ENCODE measurements at regions not wholly inside any gene's neighbourhood (a gene's known extent, or its start where the extent isn't known, plus 50 kb on each side); places are given as distances from the start of the nearest gene placed in this dataset.
"Not testable (repeated sequence)": the region's sequence is repeated elsewhere in the genome, so short reads cannot be mapped to it uniquely, and the experiment has no call there.

DNA sequence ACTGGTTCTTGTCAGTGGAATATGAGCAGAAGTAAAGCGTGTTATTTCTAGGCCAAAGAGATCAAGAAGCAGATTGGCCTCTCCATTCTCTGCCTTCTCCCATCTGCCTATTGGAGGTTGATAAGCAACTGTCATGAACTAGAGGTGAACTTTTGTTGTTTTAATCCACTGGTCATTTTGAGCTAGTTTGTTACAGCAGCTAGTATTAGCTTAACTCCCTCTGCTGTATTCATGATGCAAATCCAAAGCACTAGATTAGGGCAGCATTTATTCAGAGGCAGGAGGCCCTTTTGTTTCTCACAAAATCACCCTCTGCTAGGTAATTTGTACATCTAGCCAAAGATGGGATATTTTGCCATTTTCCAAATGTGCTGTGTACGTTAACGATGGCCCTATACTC, 97.3 kb upstream of the DPT start:
- no peak for DNase-seq

DNA sequence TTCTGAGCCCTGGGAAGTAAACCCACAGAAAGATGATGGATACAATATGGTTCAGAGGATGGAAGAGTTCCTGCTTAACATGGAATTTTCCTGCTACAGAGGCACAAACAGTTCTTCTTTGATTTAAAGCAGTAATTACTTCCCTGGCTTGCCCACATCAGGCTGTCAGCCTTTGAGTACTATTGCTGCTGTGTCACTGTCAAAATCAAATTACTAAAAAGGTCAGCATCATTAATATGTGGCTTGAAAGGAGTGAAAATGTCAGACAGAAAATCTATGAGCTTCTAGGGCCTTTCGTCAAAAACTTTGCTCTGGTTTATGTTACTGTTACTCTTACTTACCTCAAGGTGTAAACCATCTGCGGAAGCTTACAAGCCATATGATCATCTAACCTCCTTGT, 98.6 kb upstream of the DPT start:
- no peak for DNase-seq

DNA sequence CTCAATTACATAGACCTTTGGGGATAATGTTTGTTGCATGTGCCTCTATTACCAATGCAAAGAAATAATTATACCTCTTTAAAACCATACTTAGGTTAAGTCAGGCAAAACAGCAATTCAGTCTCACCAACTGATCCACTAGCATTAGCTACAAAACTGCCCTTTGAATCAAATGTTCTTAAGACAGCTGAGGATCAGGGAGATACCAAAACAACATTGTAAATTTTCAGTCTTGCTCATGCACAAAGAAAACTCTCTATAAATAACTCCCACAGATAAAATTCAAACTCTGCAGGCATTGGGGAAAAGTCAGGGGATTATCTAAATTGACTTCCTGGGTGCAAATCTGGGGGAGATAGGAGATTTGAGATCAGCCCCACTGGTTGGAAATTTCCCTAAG, 100.9 kb upstream of the DPT start:
- no peak for DNase-seq

DNA sequence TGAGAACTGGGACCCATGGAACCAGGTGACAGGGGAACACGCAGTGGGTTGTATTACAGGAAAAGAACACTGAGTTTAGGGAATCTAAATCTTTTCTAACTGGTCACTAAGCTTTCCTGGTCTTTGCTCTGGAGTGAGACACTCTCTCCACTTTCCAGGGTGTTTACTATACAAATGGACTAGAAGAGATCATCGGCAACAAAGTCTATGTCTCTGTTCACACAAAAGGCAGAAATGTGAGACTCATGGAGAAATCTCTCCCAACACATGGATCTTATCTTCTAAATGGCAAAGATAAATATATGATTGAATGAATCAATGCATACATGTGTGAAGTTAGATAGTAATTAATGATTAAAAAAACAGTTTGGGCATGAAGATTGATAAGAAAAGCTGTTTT, 101.6 kb upstream of the DPT start:
- DNase-seq: no peak

DNA sequence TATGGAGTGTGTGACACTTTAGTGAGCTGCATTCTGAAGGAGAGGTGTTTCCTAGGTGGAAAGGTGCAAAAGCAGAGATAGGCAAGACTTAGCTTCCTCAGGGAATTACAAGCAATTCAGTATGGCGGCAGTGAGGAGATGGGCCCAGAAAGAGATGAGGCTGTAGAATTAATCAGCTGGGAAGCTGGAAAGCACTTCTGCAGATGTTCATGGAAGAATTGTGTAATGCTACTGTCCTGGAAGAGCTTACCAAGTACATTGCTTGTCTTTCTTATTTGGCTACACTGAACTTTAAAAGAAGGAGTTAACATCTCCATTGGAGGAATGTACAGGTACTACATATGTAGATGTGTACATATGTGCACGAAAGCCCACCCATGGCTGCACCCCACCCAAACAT, 103.7 kb upstream of the DPT start:
- DNase-seq: no peak

DNA sequence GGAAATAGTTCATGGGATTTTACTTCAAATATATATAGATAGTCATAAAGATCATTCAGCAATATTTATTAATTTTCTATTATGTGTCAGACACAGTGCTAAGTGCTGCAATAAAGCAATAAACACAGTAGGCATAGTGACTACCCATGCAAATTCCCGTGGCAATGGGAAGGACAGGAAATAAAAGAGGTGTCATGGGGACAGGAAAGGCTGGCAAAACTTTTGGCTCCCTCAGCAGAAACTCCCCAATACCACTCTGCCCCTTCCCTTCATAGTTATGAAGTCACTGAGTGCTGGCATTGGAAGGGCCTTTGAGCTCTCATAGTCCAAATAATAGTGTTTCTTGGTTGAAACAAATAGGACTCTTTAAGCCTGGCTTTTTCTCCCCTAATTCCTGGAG, 104.4 kb upstream of the DPT start:
- no peak for DNase-seq

DNA sequence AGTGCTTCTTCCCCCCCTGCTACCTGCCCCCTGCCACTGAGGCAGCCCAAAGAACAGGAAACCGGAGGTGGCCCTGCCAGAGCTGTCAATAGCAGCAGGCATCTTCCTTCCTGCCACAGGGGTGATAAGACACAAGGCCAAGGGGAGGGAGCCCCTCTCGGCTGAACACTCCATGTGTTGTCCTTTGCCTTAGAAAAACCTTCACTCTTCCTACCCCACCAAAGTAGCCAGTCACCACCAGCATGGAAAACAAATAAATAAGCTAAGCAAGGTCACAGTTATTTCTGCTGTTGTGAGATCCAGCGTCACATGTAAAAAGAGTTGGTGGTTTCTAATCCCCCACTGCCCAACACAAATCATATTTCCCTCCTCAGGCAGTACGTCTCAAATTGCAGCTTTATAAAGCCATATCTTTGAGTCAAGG, 104.8 kb upstream of the DPT start:
- DNase-seq: no peak

DNA sequence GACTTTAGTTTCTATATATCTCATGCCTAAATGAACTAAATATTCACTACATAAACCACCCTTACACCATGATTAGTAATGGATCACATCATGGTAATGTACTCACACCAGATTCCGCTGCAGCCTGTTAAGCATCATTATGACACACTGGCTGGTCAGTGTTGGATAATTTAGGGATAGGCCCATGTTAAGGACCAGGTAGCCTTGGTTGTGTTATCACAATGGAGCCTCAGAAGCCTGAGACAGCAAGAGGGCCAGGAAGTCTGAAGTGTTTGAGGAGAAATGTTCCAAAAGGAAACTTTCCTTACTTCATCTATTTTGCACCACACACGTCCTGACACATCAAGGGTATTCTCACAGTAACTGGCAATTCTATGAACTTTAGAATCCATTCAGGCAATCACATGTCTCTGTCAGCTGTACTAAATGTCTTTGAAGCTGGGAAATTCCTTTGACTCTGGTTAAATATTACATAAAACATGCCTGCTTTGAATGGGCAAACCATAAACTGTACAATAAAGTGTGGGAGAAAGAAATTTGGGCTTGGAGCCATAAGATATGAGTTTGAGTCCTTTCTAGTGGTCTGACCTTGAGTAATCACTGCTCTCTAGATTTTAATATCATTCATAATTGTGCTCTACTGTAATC, 105.3 kb upstream of the DPT start:
- no peak for DNase-seq

DNA sequence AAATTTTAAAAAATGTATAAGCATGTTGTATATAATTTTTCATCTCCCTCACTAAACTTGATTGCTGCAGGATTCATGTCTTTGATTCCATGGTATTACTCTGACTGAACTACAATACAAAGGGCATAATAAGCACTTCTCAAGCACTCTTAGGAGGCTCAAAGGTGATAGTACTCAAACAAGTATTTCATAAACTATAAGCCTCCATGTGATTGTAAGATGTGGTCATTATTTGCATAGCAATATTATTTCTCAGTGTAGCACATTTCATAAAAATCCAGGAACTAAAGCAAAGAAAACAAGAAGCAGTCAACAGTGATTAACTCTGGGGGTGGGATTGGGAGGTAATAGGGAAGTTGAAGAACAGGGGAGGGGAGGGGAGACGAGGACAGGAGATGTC, 106.2 kb upstream of the DPT start:
- no peak for DNase-seq

DNA sequence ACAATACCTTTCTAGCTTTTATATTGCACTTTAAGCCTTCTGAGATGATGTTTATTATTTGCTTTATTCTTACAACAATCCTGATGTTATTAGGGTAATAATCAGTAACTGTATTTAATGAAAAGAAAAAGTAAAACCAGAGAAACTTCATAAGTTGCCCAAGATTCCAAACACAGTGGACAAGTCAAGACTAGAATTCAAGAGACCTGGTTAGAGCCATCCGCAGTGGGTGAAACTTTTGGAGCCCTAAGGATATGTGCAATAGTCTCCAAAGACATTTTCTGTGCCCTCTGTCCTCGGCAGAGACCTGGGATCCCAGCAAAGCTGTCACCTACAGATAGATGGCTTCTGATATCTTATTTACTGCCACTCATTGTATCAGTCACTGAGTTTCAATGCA, 106.8 kb upstream of the DPT start:
- no peak for DNase-seq

DNA sequence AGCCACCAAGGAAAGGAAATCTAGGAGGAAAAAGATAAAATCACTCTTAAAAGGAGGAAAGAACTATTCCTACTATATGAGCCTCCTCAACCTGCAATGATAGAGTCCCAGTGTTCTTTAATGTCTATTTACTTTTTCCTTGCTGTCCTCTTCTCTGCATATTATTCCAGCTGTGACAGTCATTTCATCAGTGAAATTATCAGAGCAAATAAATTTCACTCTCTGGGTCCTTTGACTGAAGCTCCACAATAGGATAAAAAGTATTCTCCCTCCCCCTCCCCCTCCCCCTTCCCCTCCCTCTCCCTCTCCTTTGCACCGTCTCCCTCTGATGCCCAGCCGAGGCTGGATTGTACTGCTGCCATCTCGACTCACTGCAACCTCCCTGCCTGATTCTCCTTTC, 107.5 kb upstream of the DPT start:
- no peak for DNase-seq

DNA sequence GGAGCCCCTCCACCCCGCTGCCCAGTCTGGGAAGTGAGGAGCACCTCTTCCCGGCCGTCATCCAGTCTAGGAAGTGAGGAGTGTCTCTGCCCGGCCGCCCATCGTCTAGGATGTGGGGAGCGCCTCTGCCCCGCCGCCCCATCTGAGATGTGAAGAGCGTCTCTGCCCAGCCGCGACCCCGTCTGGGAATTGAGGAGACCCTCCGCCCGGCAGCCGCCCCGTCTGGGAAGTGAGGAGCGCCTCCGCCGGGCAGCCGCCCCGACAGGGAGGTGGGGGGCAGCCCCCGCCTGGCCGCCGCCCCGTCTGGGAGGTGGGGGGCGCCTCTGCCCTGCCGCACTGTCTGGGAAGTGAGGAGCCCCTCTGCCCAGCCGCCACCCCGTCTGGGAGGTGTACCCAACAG, 108.2 kb upstream of the DPT start:
- not testable (repeated sequence) for DNase-seq

DNA sequence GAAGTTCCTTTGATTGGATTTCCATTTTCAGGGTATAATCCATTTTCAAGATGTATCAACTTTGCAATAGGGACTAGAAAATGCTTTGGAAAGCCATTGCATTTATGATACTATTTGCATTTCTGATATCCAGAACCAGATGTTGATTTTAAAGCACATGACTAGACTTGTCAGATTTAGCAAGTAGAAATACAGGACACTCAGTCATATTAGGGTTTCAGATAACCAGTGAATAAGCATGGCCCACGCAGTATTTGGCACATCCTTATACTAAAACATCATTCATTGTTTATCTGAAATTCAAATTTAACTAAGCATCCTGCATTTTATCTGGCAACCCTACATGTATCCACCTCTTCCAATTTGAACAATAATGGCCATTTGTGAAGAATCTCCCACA, 113.3 kb upstream of the DPT start:
- no peak for DNase-seq

DNA sequence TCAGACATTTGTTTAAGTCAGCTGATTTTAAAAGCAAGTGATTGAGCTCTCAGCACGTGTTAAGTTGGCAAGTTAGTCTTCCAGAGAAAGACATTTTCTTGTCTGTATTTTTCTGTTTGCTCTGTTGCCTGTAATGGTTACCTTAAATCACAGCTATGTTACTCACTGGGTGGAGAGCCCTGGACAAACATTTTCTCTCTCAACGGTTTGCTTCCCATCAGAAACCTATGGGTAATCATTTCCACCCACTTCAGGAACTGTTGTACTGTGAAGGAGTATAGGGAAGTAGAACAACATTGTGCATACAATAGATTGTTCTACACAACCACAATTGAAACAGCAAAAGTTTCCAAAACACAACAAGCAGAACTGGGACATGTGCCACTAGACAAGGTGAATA, 113.9 kb upstream of the DPT start:
- DNase-seq: no peak

DNA sequence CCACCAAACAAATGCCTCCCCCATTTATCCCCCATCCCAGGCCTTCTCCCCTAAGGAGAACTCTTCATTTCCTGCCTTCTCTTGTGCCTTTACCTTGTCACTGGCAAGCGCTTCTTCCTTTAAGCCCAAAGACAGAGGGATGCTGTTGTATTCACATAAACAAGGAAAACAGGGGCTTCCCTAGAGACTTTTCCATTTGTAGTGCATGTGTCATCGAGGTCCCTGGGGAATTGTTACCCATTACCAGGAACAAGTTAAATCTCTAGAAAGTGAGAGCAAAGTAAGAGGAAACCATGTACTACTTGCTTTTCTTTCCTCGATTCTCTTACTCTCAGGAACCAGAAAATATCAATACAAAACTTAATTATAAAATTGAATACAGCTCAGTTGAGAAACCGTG, 114.4 kb upstream of the DPT start:
- no peak for DNase-seq

DNA sequence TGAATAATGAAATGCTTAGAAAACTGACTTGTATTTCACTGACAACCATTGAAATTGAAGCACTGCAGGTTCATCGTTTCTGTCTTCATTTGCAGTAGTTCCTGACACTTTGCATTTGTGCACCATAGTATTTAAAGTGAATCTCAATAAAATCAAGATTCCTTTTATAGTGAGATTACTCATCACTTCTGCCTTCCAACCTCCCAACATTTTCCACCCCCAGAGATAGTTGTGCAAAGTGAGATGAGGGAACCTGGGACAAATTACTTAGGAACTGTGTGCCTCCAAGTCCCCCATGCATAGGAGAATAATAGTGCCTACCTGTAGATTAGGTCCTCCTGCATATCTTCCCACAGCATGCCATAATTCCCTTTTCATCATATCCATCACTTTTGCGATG, 114.9 kb upstream of the DPT start:
- DNase-seq: no peak

DNA sequence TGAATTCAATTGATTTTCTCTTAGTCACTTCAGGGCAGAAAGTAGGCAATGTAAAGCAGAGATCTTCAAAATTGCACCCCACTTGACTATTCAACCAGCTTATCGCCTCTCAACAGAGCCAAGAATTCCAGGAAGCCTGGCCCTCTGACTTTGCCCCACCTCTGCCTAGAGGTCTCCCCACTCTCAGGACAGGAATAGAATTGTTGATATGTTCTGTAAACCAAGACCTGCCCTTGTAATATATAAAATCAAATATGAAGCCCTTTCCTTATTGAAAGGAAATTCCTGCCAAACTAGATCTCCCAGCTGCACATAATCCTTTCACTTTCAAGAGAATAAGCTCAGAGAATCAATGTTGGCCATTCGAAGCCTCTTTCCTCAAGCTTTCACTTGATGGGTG, 116.1 kb upstream of the DPT start:
- no peak for DNase-seq

DNA sequence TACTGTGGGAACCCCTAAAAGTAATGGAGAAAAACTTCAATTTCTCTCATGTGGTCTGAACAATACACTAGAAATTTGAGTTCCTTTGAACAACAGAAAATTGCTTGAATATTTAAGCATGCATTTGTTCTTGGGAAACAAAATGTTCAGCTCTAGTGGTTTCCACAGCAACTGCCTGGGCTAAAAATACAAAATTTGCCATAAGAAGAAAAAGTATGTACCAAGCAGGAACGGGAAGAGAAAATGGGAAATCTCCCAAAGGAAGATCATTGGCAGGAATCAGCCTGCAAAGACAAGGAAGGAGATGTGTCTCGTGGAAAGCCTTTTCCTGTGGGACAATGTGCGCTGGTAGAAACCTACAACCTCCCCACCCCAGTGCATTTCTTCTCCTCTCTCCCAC, 119.0 kb upstream of the DPT start:
- DNase-seq: no peak

DNA sequence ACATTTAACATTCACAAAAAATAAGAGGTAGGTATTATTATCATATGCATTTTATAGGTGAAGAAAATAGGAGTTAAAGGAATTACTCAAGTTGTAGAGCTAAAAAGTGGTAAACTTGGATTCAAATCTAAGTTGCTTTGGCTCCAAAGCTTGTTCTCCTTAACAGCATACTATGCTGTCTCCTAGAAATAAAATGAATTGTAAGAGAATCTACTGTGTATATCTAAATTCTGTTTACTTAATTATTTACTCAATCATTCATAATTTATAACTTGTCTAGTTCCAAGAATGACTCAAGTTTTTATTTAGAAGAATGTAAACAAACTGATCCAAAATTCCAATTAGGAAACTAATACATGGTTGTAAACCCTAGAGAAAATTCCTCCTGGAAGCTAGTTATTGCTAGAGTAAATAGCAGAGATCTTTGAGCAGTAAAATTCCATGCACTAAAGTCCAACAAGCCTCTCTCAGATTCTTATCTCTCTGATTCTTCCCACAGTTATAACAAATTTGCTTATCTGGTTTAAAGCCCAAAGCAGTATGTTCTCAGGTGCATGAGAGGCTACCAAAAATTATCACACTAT, 132.5 kb upstream of the DPT start:
- no peak for DNase-seq

DNA sequence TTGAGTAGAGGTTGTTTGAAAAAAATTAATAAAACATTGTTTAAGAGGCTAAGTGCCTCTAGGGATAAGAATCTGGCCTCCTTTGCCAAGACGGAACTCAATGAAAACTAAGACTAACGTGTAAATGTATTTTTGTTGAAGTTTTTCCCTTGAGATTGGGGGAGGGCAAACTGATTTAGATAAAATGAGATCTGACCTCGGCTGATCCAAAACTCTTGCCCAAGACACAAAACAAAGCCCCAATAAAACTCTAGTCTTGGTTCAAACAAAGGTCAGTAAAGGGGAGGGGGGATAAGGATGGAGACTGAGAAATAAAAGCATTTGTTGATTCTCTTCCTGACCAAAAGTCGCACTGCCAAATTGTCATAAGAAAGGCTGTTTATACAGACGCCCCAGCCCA, 134.8 kb upstream of the DPT start:
- no peak for DNase-seq

DNA sequence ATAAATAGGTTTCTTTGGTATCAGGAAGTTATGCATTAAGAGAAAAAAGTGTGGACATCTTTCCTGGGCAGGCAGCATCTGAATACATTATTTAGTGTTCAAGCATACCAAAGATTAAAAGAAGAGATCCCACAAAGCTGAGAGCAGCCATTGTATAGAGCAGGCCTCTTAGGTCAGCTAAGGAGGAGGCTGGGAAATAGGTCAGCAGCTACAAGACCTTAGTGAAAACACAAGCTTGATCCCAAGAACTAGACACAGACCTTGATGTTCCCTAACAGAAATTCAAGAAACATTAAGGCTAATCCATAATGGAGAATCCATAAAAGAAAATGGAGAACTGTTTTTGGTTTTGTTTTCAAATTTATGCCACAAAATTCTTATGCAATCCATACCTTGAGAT, 135.3 kb upstream of the DPT start:
- no peak for DNase-seq

DNA sequence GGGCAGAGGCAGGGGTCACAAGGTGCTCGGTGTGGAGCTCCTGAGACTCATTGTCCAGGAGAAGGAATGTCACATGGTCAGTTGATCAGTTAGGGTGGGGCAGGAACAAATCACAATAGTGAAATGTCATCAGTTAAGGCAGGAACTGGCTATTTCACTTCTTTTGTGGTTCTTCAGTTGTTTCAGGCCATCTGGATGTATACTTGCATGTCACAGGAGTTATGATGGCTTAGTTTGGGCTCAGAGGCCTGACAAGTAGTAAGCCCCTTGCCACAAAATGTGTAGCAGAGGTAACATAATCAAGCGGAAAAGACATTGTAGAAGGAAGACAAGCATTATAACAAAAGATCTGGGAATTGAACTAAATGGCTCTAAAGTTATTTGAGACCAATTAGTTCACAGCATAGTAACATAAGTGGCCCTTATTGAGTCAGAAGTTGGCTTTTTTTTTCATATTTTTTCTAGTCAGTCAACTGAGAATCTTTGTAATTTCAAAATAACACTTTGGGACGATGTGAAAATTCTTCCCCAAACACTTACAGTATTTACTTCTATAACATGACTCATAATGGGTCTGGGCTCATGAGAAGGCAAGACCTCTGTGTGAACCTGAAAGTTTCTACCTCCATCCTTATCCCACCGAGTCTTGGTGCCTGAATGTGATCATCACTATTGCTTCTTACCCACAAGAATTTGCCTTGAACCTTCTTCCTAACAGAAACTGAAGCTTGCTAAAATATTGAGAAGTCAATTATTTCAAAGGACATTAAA, 137.0 kb upstream of the DPT start:
- DNase-seq: no peak

DNA sequence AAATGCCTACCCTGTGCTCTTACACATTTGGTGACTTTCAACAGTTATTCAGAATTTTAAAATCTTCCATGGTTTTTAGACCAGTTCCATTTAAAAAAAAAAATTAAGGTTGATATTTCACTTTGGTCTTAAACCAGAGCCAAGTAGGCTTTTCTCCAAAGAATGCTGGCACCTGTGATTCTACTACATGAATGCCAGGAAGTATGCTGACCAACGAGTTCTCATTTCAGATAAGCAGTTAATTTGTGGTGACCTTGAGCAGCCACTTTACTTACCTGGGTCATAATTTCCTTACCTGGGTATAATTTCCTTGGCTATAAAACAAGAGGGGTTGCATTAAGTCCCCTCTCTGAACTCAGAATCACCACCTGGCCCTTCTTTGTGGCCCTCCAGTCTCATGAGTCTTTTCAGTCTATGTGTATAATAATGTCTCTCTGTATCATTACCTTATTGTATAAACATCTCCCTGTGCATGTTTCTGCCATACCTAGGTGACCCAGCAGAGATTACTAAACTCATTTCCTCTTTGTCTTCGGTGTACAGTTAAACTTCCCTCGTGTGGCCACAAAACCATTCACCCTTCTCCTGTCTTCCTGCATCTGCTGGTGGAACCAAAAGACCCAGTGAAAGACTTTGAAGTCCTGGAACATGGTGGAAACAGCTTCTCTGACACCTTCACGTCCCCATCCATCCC, 139.1 kb upstream of the DPT start:
- DNase-seq: no peak

DNA sequence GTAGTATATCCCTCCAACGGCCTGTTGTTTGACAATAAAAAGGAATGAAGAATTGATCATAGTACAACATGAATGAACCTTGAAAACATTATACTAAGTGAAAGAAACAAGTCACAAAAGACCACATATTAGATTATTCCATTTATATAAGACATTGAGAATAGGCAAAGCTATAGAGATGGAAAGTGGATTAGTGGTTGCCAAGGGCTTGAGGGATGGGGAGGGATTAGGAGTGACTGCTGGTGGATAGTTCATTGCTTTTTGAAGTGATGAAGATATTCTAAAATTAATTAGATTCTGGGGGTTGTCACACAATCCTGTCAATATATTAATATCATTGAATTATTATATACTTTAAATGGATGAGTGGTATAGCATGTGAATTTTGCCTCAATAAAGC, 142.5 kb upstream of the DPT start:
- no peak for DNase-seq

Measured in activated CD4-positive, alpha-beta T cell treated with anti-CD3 and anti-CD28 coated beads for 48 hours (primary cell).